ENCODE measurements at regions not wholly inside any gene's neighbourhood (a gene's known extent, or its start where the extent isn't known, plus 50 kb on each side); places are given as distances from the start of the nearest gene placed in this dataset.

DNA sequence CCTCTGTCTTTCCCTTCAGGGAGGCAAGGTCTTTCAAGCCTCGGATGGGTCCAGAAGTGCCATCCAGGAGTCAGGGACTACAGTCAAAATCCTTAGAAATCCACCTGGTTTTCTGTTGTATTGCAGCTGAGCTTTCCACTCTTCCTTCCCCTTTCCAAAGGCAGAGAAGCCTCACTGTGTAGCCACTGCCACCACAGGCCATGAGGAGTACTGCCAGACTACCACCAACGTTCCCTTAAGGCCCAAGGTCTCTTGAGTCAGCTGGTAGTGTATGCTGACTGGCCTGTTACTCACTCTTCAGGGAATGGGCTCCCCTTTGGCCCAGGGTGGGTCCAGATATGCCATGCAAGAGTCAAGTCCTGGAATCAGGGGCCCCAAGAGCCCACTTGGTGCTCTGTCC, 1454.1 kb downstream of the PCDH19 start:
- TF ChIP-seq, protein P1, sequence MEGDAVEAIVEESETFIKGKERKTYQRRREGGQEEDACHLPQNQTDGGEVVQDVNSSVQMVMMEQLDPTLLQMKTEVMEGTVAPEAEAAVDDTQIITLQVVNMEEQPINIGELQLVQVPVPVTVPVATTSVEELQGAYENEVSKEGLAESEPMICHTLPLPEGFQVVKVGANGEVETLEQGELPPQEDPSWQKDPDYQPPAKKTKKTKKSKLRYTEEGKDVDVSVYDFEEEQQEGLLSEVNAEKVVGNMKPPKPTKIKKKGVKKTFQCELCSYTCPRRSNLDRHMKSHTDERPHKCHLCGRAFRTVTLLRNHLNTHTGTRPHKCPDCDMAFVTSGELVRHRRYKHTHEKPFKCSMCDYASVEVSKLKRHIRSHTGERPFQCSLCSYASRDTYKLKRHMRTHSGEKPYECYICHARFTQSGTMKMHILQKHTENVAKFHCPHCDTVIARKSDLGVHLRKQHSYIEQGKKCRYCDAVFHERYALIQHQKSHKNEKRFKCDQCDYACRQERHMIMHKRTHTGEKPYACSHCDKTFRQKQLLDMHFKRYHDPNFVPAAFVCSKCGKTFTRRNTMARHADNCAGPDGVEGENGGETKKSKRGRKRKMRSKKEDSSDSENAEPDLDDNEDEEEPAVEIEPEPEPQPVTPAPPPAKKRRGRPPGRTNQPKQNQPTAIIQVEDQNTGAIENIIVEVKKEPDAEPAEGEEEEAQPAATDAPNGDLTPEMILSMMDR (IDR thresholded peaks at IDR 0.05): no peak
- TF ChIP-seq POLR2A (IDR thresholded peaks at IDR 0.05): no peak
